HEK293 (cell line): ENCODE measurements at regions not wholly inside any gene's neighbourhood (a gene's known extent, or its start where the extent isn't known, plus 50 kb on each side); places are given as distances from the start of the nearest gene placed in this dataset.

Experiments
- CTCF ChIA-PET: fragments of 350-600 bp; formaldehyde crosslinking; extraction: SDS; loops from one replicate; lab custom pipeline; 2021; ENCODE audit warnings: antibody characterized with exemption; lab: Yijun Ruan, JAX
- POLR2A ChIA-PET: fragments of 300-600 bp; formaldehyde crosslinking; extraction: SDS; loops from one replicate; lab custom pipeline; 2020; ENCODE audit warnings: antibody characterized with exemption, inconsistent platforms; lab: Yijun Ruan, JAX
- H3K27ac ChIP-seq: fragments of 200-500 bp; sonication (Bioruptor generic); 2 replicates; pipeline ENCODE4 v1.5.1; 2014; ENCODE audit warnings: low read depth, low read length, control low read depth, inconsistent platforms; ENCODE audit errors: extremely low read depth
- H3K36me3 ChIP-seq, 2 experiments: fragments of 200-500 bp in 1 of 2; sonication (Bioruptor generic) in 1 of 2; 1 replicate in 1 of 2; 2 replicates in 1 of 2; pipeline ENCODE4 v1.5.1; 2014 to 2017; ENCODE audit warnings: inconsistent platforms in 2 of 2, low read length in 2 of 2; ENCODE audit not compliant: control insufficient read depth in 2 of 2, insufficient read depth in 1 of 2
- H3K4me1 ChIP-seq: fragments of 200-500 bp; sonication (Bioruptor generic); 2 replicates; pipeline ENCODE4 v1.5.1; 2014; ENCODE audit warnings: mild to moderate bottlenecking, low read length, inconsistent platforms; ENCODE audit not compliant: control insufficient read depth, insufficient read depth
- H3K4me3 ChIP-seq: 2 replicates; pipeline ENCODE4 v1.5.1; 2011; ENCODE audit warnings: low read depth, mild to moderate bottlenecking, control low read depth, low read length, moderate library complexity
- H3K9me3 ChIP-seq: fragments of 200-500 bp; sonication (Bioruptor generic); 2 replicates; pipeline ENCODE4 v1.5.1; 2014; ENCODE audit warnings: low read depth, low read length, inconsistent platforms; ENCODE audit not compliant: control insufficient read depth, insufficient read depth
- ELK4 ChIP-seq: IDR thresholded peaks from 2 replicates; pipeline ENCODE4 v1.6.1; 2011; ENCODE audit warnings: mild to moderate bottlenecking, low read depth, low read length, borderline replicate concordance
- GLI2 ChIP-seq: fragments of 450-650 bp; formaldehyde crosslinking; IDR thresholded peaks from 2 replicates; pipeline ENCODE4; 2017; ENCODE audit warnings: missing biosample characterization, missing genetic modification characterization, low read depth, borderline replicate concordance
- GLIS2 ChIP-seq: fragments of 450-650 bp; formaldehyde crosslinking; IDR thresholded peaks from 2 replicates; pipeline ENCODE4 v1.5.1; 2016; ENCODE audit warnings: missing biosample characterization, missing genetic modification characterization
- HOXA7 ChIP-seq: sonication (generic); formaldehyde crosslinking; IDR thresholded peaks from 2 replicates; pipeline ENCODE4 v1.8.1; 2022; ENCODE audit warnings: missing genetic modification reagents, borderline replicate concordance
- IKZF3 ChIP-seq: fragments of 450-650 bp; IDR thresholded peaks from 2 replicates; pipeline ENCODE4 v1.5.0; 2018; ENCODE audit warnings: missing biosample characterization, mild to moderate bottlenecking, missing genetic modification characterization, moderate library complexity
- MZF1 ChIP-seq: fragments of 450-650 bp; formaldehyde crosslinking; IDR thresholded peaks from 2 replicates; pipeline ENCODE4 v1.5.1; 2017; ENCODE audit warnings: missing biosample characterization, missing genetic modification characterization, borderline replicate concordance
- ZBTB21 ChIP-seq: fragments of 450-650 bp; formaldehyde crosslinking; IDR thresholded peaks from 2 replicates; pipeline ENCODE4 v1.5.1; 2017; ENCODE audit warnings: missing biosample characterization, missing genetic modification characterization
- ZFP69B ChIP-seq: fragments of 450-650 bp; formaldehyde crosslinking; IDR thresholded peaks from 2 replicates; pipeline ENCODE4 v1.5.1; 2016; ENCODE audit warnings: missing biosample characterization, missing genetic modification characterization
- ZNF148 ChIP-seq: fragments of 450-650 bp; formaldehyde crosslinking; IDR thresholded peaks from 2 replicates; pipeline ENCODE4 v1.5.0; 2017; ENCODE audit warnings: missing biosample characterization, missing genetic modification characterization, borderline replicate concordance
- ZNF211 ChIP-seq: fragments of 450-650 bp; formaldehyde crosslinking; IDR thresholded peaks from 2 replicates; pipeline ENCODE4 v1.5.1; 2016; ENCODE audit warnings: low read depth, missing biosample characterization, missing genetic modification characterization
- ZNF239 ChIP-seq: fragments of 450-650 bp; formaldehyde crosslinking; IDR thresholded peaks from 2 replicates; pipeline ENCODE4 v1.5.1; 2016; ENCODE audit warnings: missing biosample characterization, missing genetic modification characterization
- ZNF280C ChIP-seq: fragments of 450-650 bp; formaldehyde crosslinking; IDR thresholded peaks from 2 replicates; pipeline ENCODE4 v1.5.1; 2016; ENCODE audit warnings: missing biosample characterization, missing genetic modification characterization
- ZNF362 ChIP-seq: fragments of 450-650 bp; formaldehyde crosslinking; IDR thresholded peaks from 2 replicates; pipeline ENCODE4 v1.5.1; 2016; ENCODE audit warnings: missing biosample characterization, missing genetic modification characterization
- ZNF366 ChIP-seq: fragments of 450-650 bp; formaldehyde crosslinking; conservative IDR thresholded peaks from 2 replicates; pipeline ENCODE4 v1.5.1; 2016; ENCODE audit warnings: missing biosample characterization, missing genetic modification characterization
- ZNF37A ChIP-seq: fragments of 450-650 bp; IDR thresholded peaks from 2 replicates; pipeline ENCODE4 v1.5.1; 2018; ENCODE audit warnings: missing biosample characterization, missing genetic modification characterization
- ZNF426 ChIP-seq: fragments of 450-650 bp; formaldehyde crosslinking; IDR thresholded peaks from 2 replicates; pipeline ENCODE4 v1.5.1; 2017; ENCODE audit warnings: missing biosample characterization, missing genetic modification characterization, mild to moderate bottlenecking, inconsistent platforms, moderate library complexity
- ZNF510 ChIP-seq: fragments of 450-650 bp; formaldehyde crosslinking; IDR thresholded peaks from 2 replicates; pipeline ENCODE4 v1.5.1; 2018; ENCODE audit warnings: mild to moderate bottlenecking, missing genetic modification characterization, missing biosample characterization; ENCODE audit not compliant: insufficient replicate concordance
- ZNF521 ChIP-seq: fragments of 450-650 bp; formaldehyde crosslinking; IDR thresholded peaks from 2 replicates; pipeline ENCODE4 v1.5.1; 2017; ENCODE audit warnings: missing biosample characterization, mild to moderate bottlenecking, missing genetic modification characterization
- ZNF624 ChIP-seq: fragments of 450-650 bp; formaldehyde crosslinking; IDR thresholded peaks from 2 replicates; pipeline ENCODE4 v1.5.1; 2017; ENCODE audit warnings: missing biosample characterization, missing genetic modification characterization
- ZNF639 ChIP-seq: fragments of 450-650 bp; formaldehyde crosslinking; IDR thresholded peaks from 2 replicates; pipeline ENCODE4 v1.5.1; 2016; ENCODE audit warnings: missing biosample characterization, missing genetic modification characterization
- ZNF692 ChIP-seq: fragments of 450-650 bp; formaldehyde crosslinking; IDR thresholded peaks from 2 replicates; pipeline ENCODE4 v1.5.1; 2016; ENCODE audit warnings: missing biosample characterization, missing genetic modification characterization
- ZNF837 ChIP-seq: fragments of 450-650 bp; formaldehyde crosslinking; IDR thresholded peaks from 2 replicates; pipeline ENCODE4 v1.5.1; 2016; ENCODE audit warnings: missing biosample characterization, missing genetic modification characterization

GRCh38 chr19:33875071-33875470, 78.4 kb downstream of the KCTD15 start:
- H3K9me3 ChIP-seq: no peaks in the 10 kb centered on the region
- H3K4me3 ChIP-seq: no peak overlapping the region
- no peaks in the 10 kb centered on the region for H3K4me1 ChIP-seq
- no peaks in the 10 kb centered on the region; a peak in 1 of 3 replicates for H3K36me3 ChIP-seq
- POLR2A ChIA-PET: no interaction called here
- no peak overlapping the region for H3K27ac ChIP-seq
- no peak for TF ChIP-seq ZBTB21 (tag by site-specific recombination)
- no peak for TF ChIP-seq ZNF37A (tag by site-specific recombination)
- TF ChIP-seq IKZF3 (tag by site-specific recombination): no peak
- no peak for TF ChIP-seq ZNF366 (tag by site-specific recombination)
- TF ChIP-seq GLI2: no peak
- no peak for TF ChIP-seq ZNF280C
- TF ChIP-seq ZNF521 (tag by site-specific recombination): no peak
- no peak for TF ChIP-seq ZNF624 (tag by site-specific recombination)
- no peak for TF ChIP-seq ZNF837 (tag by site-specific recombination)
- TF ChIP-seq ZNF239: no peak
- TF ChIP-seq ZNF639: no peak
- no peak for TF ChIP-seq HOXA7 (CRISPR knock-in tag)
- no peak for TF ChIP-seq ZNF426 (tag by site-specific recombination)
- no peak for TF ChIP-seq MZF1 (tag by site-specific recombination)
- TF ChIP-seq ZNF148 (tag by site-specific recombination): no peak
- no peak for TF ChIP-seq ZFP69B (tag by site-specific recombination)
- no peak for TF ChIP-seq ZNF692 (tag by site-specific recombination)
- TF ChIP-seq ZNF510 (tag by site-specific recombination): no peak
- no peak for TF ChIP-seq ZNF211 (tag by site-specific recombination)
- CTCF ChIA-PET: interaction anchor here (0.7 kb wide), 2 partner anchors 300 to 361 kb away, joined by 3 read pairs; no protein-coding TSS in a partner anchor

GRCh38 chr19:33876192-33876591, 79.5 kb downstream of the KCTD15 start:
- H3K4me1 ChIP-seq: no peaks in the 10 kb centered on the region
- ChIA-PET POLR2A (interaction anchor here (0.7 kb wide), 1 partner anchor 10 kb away, joined by 4 read pairs; no protein-coding TSS in a partner anchor), CTCF (interaction anchor here (0.6 to 2.4 kb wide), 5 partner anchors 18 to 836 kb away, joined by 3 to 21 read pairs (median 4); no protein-coding TSS in a partner anchor)
- H3K36me3 ChIP-seq: no peaks in the 10 kb centered on the region; a peak in 1 of 3 replicates
- H3K9me3 ChIP-seq: no peaks in the 10 kb centered on the region
- H3K4me3 ChIP-seq: no peak overlapping the region
- H3K27ac ChIP-seq: no peak overlapping the region
- no peak for TF ChIP-seq GLIS2 (tag by site-specific recombination)
- no peak for TF ChIP-seq ELK4
- TF ChIP-seq ZNF362: peak; percentile 62; the same call in 1 of the 2 replicates
